ENCODE measurements at regions not wholly inside any gene's neighbourhood (a gene's known extent, or its start where the extent isn't known, plus 50 kb on each side); places are given as distances from the start of the nearest gene placed in this dataset.

DNA sequence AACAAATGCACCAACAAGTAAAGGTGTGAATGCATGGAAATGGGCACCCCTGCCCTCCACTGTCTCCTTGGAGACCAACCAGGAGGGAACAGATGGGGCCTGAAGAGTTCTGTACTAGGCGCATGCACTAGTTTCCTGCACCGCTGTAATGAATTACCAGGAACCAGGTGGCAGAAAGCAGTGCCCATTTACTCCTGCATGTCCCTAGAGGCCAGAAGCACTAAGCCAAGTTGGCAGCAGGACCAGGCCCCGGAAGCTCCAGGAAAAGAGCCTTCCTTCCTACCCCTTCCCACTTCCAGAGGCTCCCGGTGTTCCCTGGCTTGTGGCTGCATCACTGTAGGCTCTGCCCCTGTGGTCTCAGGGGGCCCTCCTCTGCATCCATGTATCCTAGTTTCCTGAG is 237.5 kb upstream of the PPP2R2D start:
- TF ChIP-seq, protein P1, sequence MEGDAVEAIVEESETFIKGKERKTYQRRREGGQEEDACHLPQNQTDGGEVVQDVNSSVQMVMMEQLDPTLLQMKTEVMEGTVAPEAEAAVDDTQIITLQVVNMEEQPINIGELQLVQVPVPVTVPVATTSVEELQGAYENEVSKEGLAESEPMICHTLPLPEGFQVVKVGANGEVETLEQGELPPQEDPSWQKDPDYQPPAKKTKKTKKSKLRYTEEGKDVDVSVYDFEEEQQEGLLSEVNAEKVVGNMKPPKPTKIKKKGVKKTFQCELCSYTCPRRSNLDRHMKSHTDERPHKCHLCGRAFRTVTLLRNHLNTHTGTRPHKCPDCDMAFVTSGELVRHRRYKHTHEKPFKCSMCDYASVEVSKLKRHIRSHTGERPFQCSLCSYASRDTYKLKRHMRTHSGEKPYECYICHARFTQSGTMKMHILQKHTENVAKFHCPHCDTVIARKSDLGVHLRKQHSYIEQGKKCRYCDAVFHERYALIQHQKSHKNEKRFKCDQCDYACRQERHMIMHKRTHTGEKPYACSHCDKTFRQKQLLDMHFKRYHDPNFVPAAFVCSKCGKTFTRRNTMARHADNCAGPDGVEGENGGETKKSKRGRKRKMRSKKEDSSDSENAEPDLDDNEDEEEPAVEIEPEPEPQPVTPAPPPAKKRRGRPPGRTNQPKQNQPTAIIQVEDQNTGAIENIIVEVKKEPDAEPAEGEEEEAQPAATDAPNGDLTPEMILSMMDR (IDR thresholded peaks at IDR 0.05; ENCODE audit: low read depth, low read length), result no peak

DNA sequence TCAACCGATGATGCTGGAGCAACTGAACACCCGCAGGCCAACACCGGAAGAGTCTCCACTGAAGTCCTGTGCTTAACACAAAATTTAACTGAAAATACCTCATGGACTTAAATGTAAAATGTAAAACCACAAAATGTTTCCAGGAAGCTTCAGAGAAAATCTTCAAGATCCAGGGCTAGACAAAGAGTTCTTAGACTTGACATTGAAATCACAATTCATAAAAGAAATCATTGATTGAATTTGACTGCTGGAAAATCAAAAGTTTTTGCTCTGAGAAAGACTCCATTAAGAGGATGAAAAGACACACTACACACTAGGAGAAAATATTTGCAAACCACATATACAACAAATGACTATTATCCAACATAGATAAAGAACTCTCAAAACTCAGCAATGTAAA is 234.7 kb upstream of the PPP2R2D start:
- DNase-seq (ENCODE audit: low read depth in 2 of 2), result no peak
- no peak overlapping the region for H3K4me3 ChIP-seq (replicated peaks in 1 of 2; ENCODE audit: low read depth in 2 of 2, low read length in 2 of 2)
- TF ChIP-seq, protein P1 (IDR thresholded peaks at IDR 0.05; ENCODE audit: low read depth, low read length), result no peak

More for the DNA sequence above, 237.5 kb upstream of the PPP2R2D start:
- H3K4me3 ChIP-seq (replicated peaks in 1 of 2; ENCODE audit: low read depth in 2 of 2, low read length in 2 of 2), result no peak overlapping the region
- no peak for DNase-seq (ENCODE audit: low read depth in 2 of 2)

DNA sequence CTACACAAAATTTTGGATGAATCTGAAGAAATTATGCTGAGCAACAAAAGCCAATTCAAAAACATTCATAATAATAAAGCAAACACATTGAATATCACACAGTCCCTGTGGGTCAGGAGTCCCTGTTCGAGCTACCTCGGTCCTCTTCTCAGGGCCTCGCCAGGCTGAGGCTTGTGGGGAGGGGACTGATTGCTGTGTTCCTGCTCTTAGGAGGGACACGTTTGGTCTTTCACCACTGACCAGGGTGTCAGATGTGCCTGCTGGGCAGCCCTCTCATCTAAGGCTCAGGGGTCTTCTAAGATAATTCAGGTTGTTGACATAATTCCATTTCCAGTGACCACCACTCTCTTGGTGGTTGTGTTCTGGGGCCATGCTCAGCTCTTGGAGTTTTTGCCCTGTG is 233.8 kb upstream of the PPP2R2D start:
- DNase-seq (ENCODE audit: low read depth in 2 of 2), result no peak
- H3K4me3 ChIP-seq (replicated peaks in 1 of 2; ENCODE audit: low read depth in 2 of 2, low read length in 2 of 2), result no peak overlapping the region
- TF ChIP-seq, protein P1 (IDR thresholded peaks at IDR 0.05; ENCODE audit: low read depth, low read length), result no peak

DNA sequence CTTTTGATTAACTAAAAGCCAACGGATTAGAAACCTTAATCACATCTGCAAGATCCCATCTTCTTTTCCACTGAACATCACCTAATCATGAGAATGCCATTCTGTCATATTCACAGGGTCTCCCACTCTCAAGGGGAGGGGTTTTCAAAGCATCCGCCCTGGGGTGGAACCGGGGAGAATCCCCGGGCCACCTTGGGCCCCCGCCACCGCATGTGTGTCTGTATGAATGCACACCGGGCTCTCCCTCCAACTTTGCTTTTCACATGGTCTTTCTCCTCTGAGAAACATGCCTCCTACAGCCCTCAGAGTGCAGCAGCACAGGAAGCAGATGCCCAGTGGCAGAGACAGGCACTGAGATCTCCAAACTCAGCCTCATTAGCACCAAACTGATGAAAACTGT is 233.2 kb upstream of the PPP2R2D start:
- DNase-seq (ENCODE audit: low read depth in 2 of 2), result no peak
- no peak overlapping the region for H3K4me3 ChIP-seq (replicated peaks in 1 of 2; ENCODE audit: low read depth in 2 of 2, low read length in 2 of 2)
- TF ChIP-seq, protein P1 (IDR thresholded peaks at IDR 0.05; ENCODE audit: low read depth, low read length), result no peak

DNA sequence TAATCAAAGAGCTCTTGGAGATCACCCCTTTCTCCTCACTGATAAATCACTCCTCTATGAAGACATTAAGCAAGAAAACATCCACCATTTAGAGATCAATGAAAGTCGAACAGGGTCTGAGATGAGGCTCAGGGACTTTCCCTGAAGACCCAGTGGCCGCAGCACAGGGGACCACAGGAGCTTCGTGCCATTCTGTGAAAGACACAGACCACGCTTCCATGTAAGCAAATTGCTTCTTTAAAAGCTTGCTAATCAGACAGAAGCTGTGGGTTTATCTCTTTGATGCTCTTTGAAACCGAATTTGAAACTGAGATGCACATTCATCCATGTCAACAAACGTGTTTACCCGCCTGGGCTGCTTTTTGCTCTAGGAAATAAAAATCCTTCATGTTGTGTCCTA is 231.9 kb upstream of the PPP2R2D start:
- DNase-seq (ENCODE audit: low read depth in 2 of 2), result no peak
- no peak overlapping the region for H3K4me3 ChIP-seq (replicated peaks in 1 of 2; ENCODE audit: low read depth in 2 of 2, low read length in 2 of 2)

DNA sequence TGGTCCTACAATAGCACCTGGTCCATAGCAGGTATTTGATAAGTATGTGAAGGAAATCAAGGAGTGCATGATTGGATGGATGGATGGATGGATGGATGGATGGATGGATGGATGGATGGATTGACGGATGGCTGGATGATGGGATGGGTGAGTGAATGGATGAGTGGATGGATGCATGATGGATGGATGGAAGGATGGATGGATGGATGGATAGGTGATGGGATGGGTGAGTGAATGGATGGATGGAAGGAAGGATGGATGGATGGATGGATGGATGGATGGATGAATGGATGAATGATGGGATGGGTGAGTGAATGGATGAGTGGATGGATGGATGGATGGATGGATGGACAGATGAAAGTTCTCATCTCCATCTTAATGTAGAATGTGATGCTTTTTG is 231.0 kb upstream of the PPP2R2D start:
- TF ChIP-seq, protein P1 (IDR thresholded peaks at IDR 0.05; ENCODE audit: low read depth, low read length), result no peak
- no peak for DNase-seq (ENCODE audit: low read depth in 2 of 2)
- H3K4me3 ChIP-seq (replicated peaks in 1 of 2; ENCODE audit: low read depth in 2 of 2, low read length in 2 of 2), result no peak overlapping the region

More for the DNA sequence above, 231.9 kb upstream of the PPP2R2D start:
- TF ChIP-seq, protein P1 (IDR thresholded peaks at IDR 0.05; ENCODE audit: low read depth, low read length), result no peak

DNA sequence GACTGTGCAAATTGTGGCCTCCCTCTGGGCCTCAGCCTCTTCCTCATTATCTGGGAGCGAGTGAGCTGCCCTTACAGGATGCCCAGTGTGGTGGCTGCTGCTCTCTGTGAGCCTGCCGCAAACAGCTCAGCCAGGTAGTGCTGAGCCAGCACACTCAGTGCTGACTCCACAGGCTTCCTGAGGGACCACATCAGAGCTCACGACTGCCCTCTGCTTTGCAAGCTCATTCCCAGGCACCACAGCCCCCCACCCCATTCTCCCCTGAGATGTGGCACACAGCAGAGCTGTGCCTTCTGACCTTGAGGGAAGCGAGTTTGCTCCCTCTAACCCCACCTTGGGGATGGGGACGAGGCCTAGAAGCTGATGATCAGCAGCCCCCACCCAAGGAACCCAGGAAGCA is 230.5 kb upstream of the PPP2R2D start:
- TF ChIP-seq, protein P1 (IDR thresholded peaks at IDR 0.05; ENCODE audit: low read depth, low read length), result no peak
- no peak for DNase-seq (ENCODE audit: low read depth in 2 of 2)
- no peak overlapping the region for H3K4me3 ChIP-seq (replicated peaks in 1 of 2; ENCODE audit: low read depth in 2 of 2, low read length in 2 of 2)

Measured in cardiac fibroblast (primary cell).